Globus pallidus (tissue), 1 donor: ENCODE measurements at regions not wholly inside any gene's neighbourhood (a gene's known extent, or its start where the extent isn't known, plus 50 kb on each side); places are given as distances from the start of the nearest gene placed in this dataset.
"Not testable (repeated sequence)": the region's sequence is repeated elsewhere in the genome, so short reads cannot be mapped to it uniquely, and the experiment has no call there.

Experiments
- DNase-seq: peaks from one replicate; pipeline ENCODE4 v3.0.0-alpha.2; 2015; ENCODE audit warnings: low spot score

GRCh38 chrX:43225626-43226328, 430.3 kb upstream of the MAOA start:
- DNase-seq: no peak

DNA sequence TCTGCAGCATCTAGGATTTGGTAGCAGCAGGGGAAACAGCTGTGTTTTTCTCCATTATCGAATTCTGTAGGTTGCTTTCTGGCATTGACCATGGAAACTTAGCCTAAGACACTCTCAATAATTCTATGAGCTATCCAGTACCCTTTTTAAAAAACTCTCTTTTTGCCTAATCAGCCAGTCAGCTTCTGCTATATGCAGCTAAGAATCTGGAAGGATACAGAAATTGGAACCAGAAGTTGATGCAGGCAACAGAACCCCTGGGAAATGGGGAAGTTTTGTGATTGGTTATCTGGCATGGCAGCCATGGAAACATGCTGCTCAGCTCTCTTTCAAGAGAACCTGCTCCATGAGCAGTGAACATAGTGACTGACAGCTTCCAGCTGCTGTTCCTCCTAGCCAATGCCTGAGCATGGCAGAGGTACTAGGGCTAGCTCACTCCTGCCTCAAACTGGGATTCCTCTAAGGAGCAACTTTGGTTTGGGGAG, 417.6 kb upstream of the MAOA start:
- no peak for DNase-seq

GRCh38 chrX:43239356-43239755, 416.7 kb upstream of the MAOA start:
- no peak for DNase-seq

GRCh38 chrX:43255596-43255995, 400.5 kb upstream of the MAOA start:
- no peak for DNase-seq

- DNase-seq: no peak
Measured at GRCh38 chrX:43266487-43266886, 389.6 kb upstream of the MAOA start.

GRCh38 chrX:43267652-43268051, 388.4 kb upstream of the MAOA start:
- no peak for DNase-seq

- no peak for DNase-seq
Measured at GRCh38 chrX:43269201-43269600, 386.9 kb upstream of the MAOA start.

DNA sequence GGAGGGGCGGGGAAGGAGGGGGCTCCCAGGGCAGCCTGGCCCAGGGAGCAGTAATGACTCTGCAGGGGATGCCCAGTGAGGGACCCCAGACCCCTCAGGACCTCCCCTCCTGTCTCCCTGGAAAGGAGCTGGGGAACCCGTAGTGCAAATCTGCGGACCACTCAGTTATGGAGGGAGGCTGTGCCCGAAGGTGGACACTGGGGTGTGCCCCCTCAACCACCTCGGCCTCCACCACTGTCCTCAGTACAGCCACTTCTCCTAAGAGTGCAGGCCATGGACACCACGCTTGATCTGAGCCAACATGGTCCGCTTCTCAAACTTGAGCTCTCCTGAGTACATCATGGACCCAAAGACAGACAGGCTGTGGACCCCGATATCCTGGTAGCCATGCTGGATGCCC, 378.2 kb upstream of the MAOA start:
- DNase-seq: no peak

DNA sequence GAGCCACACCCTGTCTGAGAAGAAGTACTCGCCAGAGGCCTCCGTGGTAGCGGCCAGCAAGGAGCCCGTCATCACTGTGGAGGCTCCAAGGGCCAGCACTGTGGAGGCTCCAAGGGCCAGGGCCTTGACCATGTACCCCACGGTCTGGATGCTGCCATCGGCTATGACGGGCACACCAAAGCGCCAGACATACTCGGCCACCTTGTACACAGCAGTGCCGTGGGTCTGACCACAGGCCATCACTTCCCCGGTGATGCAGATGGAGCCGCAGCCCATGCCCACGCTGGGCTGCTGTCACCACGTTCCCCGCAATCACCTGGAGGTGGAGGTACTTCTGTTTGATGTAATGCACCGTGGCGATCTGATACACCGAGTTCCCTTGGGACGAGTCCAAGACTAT, 377.7 kb upstream of the MAOA start:
- DNase-seq: no peak

DNA sequence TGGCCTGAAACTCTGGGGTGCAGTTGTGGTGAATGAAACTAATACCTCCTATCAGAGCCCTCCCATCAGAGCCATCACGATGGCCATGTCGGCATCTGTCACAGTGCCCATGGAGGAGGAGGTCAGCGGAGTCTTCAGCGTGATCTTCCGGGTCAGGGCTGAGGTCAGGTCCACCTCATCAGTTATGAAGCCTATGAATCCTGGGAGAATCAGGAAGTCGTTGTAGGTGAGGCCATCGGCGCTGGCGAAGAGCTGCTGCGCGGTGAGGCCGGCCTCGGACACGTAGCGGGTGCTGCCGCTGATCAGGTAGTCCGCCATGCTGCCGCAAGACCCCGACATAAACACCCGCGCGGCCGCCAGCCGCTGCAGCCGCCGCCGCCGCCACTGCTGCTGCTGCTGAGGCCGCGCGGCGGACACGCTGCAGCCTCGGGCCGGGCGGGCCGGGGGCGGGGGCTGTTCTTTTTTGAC, 376.7 kb upstream of the MAOA start:
- DNase-seq: no peak

GRCh38 chrX:43283187-43283586, 372.9 kb upstream of the MAOA start:
- no peak for DNase-seq

DNA sequence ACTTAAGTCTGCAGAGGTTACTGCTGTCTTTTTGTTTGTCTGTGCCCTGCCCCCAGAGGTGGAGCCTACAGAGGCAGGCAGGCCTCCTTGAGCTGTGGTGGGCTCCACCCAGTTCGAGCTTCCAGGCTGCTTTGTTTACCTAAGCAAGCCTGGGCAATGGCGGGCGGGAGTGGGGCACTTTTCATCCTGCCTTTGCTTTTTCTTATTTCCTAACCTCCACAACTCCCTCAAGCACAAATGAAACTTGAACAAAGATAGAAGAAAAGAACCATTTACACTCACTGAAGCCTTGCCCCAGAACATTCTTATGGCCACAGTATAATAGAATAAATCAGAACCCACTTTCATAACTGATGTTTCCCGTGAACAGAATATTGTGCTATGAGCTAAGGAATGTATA, 344.5 kb upstream of the MAOA start:
- DNase-seq: not testable (repeated sequence)

- no peak for DNase-seq
Measured at GRCh38 chrX:43313035-43313434, 343.1 kb upstream of the MAOA start.

GRCh38 chrX:43314525-43314924, 341.6 kb upstream of the MAOA start:
- no peak for DNase-seq

DNA sequence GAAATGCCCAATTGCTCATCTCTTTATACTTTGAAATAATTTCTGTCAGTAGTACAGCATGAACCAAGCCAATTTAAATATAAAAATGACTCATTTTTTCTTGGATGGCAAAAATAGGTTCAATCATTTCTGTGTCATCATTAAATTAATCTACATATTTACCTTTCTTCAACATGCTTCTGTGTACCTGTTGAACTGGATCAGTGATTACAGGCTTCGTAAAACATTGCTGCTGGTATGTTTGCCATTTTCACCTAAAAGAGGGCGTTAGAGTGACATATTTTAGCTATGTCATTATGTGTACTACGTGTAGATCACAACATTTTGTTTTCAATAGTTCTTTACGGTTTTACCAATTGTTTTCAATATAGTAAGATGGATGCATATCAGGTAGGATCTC, 340.5 kb upstream of the MAOA start:
- DNase-seq: no peak

DNA sequence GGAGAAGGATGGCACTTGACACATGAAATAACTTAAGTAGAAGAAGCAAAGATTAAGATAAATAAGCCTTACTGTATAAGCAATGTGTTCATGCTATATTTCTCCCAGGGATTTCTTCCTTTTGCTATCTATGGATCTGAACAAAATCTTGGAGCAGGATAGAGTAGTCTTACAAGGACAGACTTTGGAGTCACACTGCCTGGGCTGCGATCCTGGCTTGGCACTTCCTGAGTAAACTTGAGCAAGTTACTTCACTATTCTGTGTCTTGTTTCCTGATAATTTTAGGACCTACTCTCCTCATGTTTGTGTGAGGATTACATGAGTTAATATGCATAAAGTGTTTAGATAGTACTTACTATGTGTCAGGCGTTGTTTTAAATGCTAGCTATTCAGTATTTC, 340.0 kb upstream of the MAOA start:
- DNase-seq: no peak

DNA sequence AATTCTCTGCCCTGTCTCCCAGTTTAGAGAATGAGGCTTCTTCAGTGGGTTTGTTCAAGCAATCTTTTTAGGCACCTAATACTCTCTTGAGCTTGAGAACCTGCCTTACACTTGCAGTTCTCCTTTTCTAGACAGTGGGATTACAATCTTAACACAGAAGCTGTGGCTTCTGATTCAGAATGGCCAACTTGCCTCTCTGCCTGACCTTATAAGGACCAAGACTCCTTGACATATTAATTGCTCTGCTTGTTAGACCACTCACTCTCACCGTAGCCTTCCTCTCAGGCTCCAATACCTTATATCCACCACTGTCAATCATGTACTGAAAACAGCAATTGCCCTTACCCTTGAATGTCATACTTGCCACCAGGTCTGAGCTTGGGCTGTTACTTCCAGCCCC, 338.7 kb upstream of the MAOA start:
- no peak for DNase-seq

GRCh38 chrX:43328358-43328946, 327.6 kb upstream of the MAOA start:
- no peak for DNase-seq

DNA sequence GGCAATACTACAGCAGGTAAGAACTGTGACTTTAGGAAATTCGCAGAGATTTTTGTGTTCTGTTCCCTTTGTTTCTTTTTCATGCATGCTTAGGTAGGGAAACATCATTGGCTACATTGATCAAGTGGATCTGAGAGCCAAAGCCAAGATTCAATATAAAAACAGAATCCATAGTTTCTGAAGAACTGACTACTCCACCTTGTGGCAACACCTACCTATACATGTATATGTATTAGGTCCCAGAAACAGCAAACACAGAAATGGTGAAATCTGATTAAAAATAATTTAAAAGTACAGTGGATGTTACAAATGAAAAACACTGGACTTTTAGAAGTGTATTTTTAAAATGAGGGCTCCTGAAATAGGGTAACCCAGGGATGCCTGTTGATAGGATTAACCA, 322.6 kb upstream of the MAOA start:
- no peak for DNase-seq

GRCh38 chrX:43345166-43345565, 310.9 kb upstream of the MAOA start:
- DNase-seq: no peak

GRCh38 chrX:43349363-43349762, 306.7 kb upstream of the MAOA start:
- peak; percentile 2 for DNase-seq

DNA sequence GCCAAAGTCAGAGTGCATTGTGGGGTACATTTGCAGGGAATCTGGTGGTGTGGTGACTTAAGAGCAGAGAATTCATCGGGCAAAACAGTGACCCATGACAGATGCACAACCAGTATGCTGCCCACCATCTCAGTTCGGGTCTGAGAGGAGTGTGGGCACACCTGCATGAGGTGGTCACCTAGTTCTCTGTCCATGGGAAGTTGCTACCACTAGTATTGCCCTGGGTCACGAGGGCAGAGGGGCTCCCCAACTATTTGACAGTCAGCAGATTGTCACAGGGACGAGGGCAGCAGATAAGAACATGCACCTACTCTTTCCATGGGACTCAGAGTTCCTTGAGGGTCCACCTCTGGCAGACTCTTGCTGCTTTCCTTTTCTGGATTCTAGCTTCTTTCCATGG, 305.2 kb upstream of the MAOA start:
- no peak for DNase-seq

DNA sequence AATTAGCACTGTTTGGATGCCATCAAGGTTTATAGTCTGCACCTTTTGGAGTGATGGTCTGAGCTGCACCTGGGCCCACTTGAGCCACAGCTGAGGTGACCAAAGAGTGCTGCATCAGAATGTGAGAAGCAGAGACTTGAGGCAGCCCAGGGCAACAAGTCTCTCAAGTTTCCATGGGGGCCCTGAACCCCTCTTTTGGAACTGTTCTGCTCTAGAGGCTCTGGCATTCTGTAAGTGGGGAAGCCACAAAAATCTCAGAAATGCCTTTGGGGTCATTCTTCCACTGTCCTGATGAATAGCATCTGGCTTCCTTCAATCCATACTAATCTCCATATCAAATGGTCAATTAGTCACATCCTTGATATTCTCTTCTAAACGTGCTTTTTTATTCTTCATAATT, 298.4 kb upstream of the MAOA start:
- DNase-seq: no peak

- no peak for DNase-seq
Measured at GRCh38 chrX:43373032-43373431, 283.1 kb upstream of the MAOA start.
